Thoracic aorta (tissue), 2 donors: ENCODE measurements at regions not wholly inside any gene's neighbourhood (a gene's known extent, or its start where the extent isn't known, plus 50 kb on each side); places are given as distances from the start of the nearest gene placed in this dataset.

Source experiments
- ATAC-seq: fragments of 150-250 bp; one replicate; pipeline ENCODE4 v1.8.0; 2017; ENCODE audit warnings: low read depth; ENCODE audit not compliant: insufficient number of reproducible peaks, low FRiP score
- DNase-seq: peaks from one replicate; pipeline ENCODE4 v3.0.0-alpha.2; 2020; ENCODE audit warnings: low spot score
- H3K27ac ChIP-seq, 2 donors: fragments of 200-600 bp; sonication (generic); 1 replicate in 1 of 2; 2 replicates in 1 of 2; pipeline ENCODE4 v1.5.1; 2016; ENCODE audit warnings: mild to moderate bottlenecking in 2 of 2, moderate library complexity in 2 of 2
- H3K27me3 ChIP-seq: fragments of 200-600 bp; sonication (generic); replicated peaks from 2 replicates; pipeline ENCODE4 v1.6.0; 2016; ENCODE audit warnings: mild to moderate bottlenecking; ENCODE audit not compliant: insufficient read depth
- H3K36me3 ChIP-seq: fragments of 200-600 bp; sonication (generic); one replicate; pipeline ENCODE4 v1.5.1; 2016
- H3K4me1 ChIP-seq, 2 donors: fragments of 200-600 bp; sonication (generic); 1 replicate in 1 of 2; 2 replicates in 1 of 2; pipeline versions ENCODE4 v1.5.1 to v1.6.0; 2016; ENCODE audit warnings: low read depth in 2 of 2, mild to moderate bottlenecking in 1 of 2; ENCODE audit not compliant: control insufficient read depth in 1 of 2
- H3K4me3 ChIP-seq: fragments of 200-600 bp; sonication (generic); 2 replicates; pipeline ENCODE4 v1.5.1; 2016; ENCODE audit warnings: mild to moderate bottlenecking
- H3K9me3 ChIP-seq: fragments of 200-600 bp; sonication (generic); 2 replicates; pipeline ENCODE4 v1.5.1; 2016
- CTCF ChIP-seq: fragments of 200-600 bp; sonication (generic); IDR thresholded peaks from one replicate; pipeline ENCODE4 v1.5.1; 2019; ENCODE audit warnings: antibody characterized with exemption

- H3K9me3 ChIP-seq, result no peaks in the 10 kb centered on the region
- no peak for TF ChIP-seq CTCF
- no peak for ATAC-seq
- H3K36me3 ChIP-seq, result no peaks in the 10 kb centered on the region
- H3K4me3 ChIP-seq, result no peak overlapping the region
- no peaks in the 10 kb centered on the region for H3K4me1 ChIP-seq
- no peak overlapping the region for H3K27ac ChIP-seq
- no peak for DNase-seq
- no peaks in the 10 kb centered on the region for H3K27me3 ChIP-seq
These were observed 1267.4 kb upstream of the GOT2 start for GRCh38 chr16:60001523-60001922.

DNA sequence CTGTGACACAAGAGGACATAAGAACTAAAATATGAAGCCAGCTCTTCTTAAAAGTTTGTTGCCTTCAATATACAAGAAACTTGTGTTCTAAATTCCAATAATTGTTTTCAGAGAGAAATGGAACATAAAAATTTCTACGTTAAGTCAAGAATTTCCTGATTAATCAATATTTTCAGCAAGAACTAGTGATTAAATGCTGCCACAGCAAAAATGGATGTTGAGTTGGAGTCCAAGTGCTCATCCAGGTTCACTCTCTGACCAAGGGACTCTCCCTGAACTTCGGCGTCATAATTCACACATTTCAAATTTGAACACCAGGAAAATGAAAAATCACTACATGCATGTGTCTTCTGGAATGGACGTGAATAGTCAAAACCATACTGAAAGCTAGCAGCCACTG, 1263.6 kb upstream of the GOT2 start:
- TF ChIP-seq CTCF, result no peak

GRCh38 chr16:59993101-59993500, 1259.0 kb upstream of the GOT2 start:
- Histone ChIP-seq H3K4me1 (no peaks in the 10 kb centered on the region), H3K36me3 (no peaks in the 10 kb centered on the region), H3K27ac (no peak overlapping the region), H3K4me3 (no peak overlapping the region), H3K9me3 (no peaks in the 10 kb centered on the region), H3K27me3 (no peaks in the 10 kb centered on the region)
- DNase-seq (no peak), ATAC-seq (no peak)
- TF ChIP-seq CTCF, result no peak

More for the DNA sequence above, 1263.6 kb upstream of the GOT2 start:
- Histone ChIP-seq H3K4me3 (no peak overlapping the region), H3K27me3 (no peaks in the 10 kb centered on the region), H3K27ac (no peak overlapping the region), H3K4me1 (no peaks in the 10 kb centered on the region), H3K36me3 (no peaks in the 10 kb centered on the region), H3K9me3 (no peaks in the 10 kb centered on the region)
- ATAC-seq, result no peak
- DNase-seq, result no peak

- Histone ChIP-seq H3K4me1 (no peaks in the 10 kb centered on the region), H3K27me3 (no peaks in the 10 kb centered on the region), H3K4me3 (no peak overlapping the region), H3K27ac (no peak overlapping the region), H3K9me3 (no peaks in the 10 kb centered on the region), H3K36me3 (no peaks in the 10 kb centered on the region)
- ATAC-seq (no peak), DNase-seq (no peak)
- TF ChIP-seq CTCF, result no peak
These were observed 1257.1 kb upstream of the GOT2 start for GRCh38 chr16:59991171-59991570.

GRCh38 chr16:59988591-59988990, 1254.5 kb upstream of the GOT2 start:
- Histone ChIP-seq H3K4me3 (no peak overlapping the region), H3K4me1 (no peaks in the 10 kb centered on the region), H3K36me3 (no peaks in the 10 kb centered on the region), H3K27me3 (no peaks in the 10 kb centered on the region), H3K27ac (no peak overlapping the region), H3K9me3 (no peaks in the 10 kb centered on the region)
- TF ChIP-seq CTCF, result no peak
- ATAC-seq (no peak), DNase-seq (no peak)
